Fibroblast of lung (primary cell): ENCODE measurements at regions not wholly inside any gene's neighbourhood (a gene's known extent, or its start where the extent isn't known, plus 50 kb on each side); places are given as distances from the start of the nearest gene placed in this dataset.

Experiments
- DNase-seq, 2 donors: peaks; one replicate each; pipeline versions ENCODE4 v3.0.0 to v3.0.0-alpha.2; 2010; ENCODE audit warnings: low read depth in 2 of 2
- H2AFZ ChIP-seq: 2 replicates; pipeline ENCODE4 v1.5.1; 2012; ENCODE audit warnings: low read length, control low read depth, inconsistent platforms
- H3K27ac ChIP-seq: 2 replicates; pipeline ENCODE4 v1.5.1; 2011; ENCODE audit warnings: low read length, control low read depth; ENCODE audit not compliant: insufficient read depth
- H3K27me3 ChIP-seq: 2 replicates; pipeline ENCODE4 v1.5.1; 2011; ENCODE audit warnings: mild to moderate bottlenecking, low read length; ENCODE audit not compliant: control insufficient read depth, insufficient read depth
- H3K36me3 ChIP-seq: 2 replicates; pipeline ENCODE4 v1.5.1; 2011; ENCODE audit warnings: low read length; ENCODE audit not compliant: control insufficient read depth, insufficient read depth
- H3K4me1 ChIP-seq: 2 replicates; pipeline ENCODE4 v1.5.1; 2011; ENCODE audit warnings: low read length; ENCODE audit not compliant: control insufficient read depth, insufficient read depth; ENCODE audit errors: extremely low read depth
- H3K4me2 ChIP-seq: 2 replicates; pipeline ENCODE4 v1.5.1; 2011; ENCODE audit warnings: low read length, control low read depth; ENCODE audit not compliant: insufficient read depth; ENCODE audit errors: extremely low read depth
- H3K4me3 ChIP-seq, 4 experiments: fragments of 200-600 bp in 1 of 4; sonication (generic) in 1 of 4; replicated peaks in 1 of 4; 2 replicates each; pipeline ENCODE4 v1.5.1; 2011 to 2016; ENCODE audit warnings: low read length in 4 of 4, low read depth in 3 of 4, mild to moderate bottlenecking in 3 of 4, control low read depth in 2 of 4, inconsistent platforms in 1 of 4, mixed read lengths in 1 of 4; ENCODE audit not compliant: insufficient read depth in 1 of 4; ENCODE audit errors: control extremely low read depth in 1 of 4
- H3K79me2 ChIP-seq: 2 replicates; pipeline ENCODE4 v1.5.1; 2012; ENCODE audit warnings: mild to moderate bottlenecking, low read length, inconsistent platforms; ENCODE audit not compliant: control insufficient read depth, insufficient read depth
- H3K9ac ChIP-seq: 2 replicates; pipeline ENCODE4 v1.5.1; 2011; ENCODE audit warnings: mild to moderate bottlenecking, low read length, control low read depth; ENCODE audit not compliant: insufficient read depth
- H3K9me3 ChIP-seq: 2 replicates; pipeline ENCODE4 v1.5.1; 2012; ENCODE audit warnings: low read depth, low read length; ENCODE audit not compliant: control insufficient read depth, insufficient read depth
- H4K20me1 ChIP-seq: 2 replicates; pipeline ENCODE4 v1.5.1; 2011; ENCODE audit warnings: low read length; ENCODE audit not compliant: control insufficient read depth, insufficient read depth; ENCODE audit errors: extremely low read depth
- CTCF ChIP-seq, 2 donors: IDR thresholded peaks in 1 of 2; conservative IDR thresholded peaks in 1 of 2; 1 replicate in 1 of 2; 2 replicates in 1 of 2; pipeline ENCODE4 v1.5.1; 2011 to 2012; ENCODE audit warnings: low read length in 2 of 2, control low read depth in 1 of 2, inconsistent platforms in 1 of 2, low read depth in 1 of 2, mild to moderate bottlenecking in 1 of 2
- EZH2 ChIP-seq: IDR thresholded peaks from 2 replicates; pipeline ENCODE4 v1.5.1; 2012; ENCODE audit warnings: low read length, control low read depth, mild to moderate bottlenecking; ENCODE audit errors: missing control alignments

- H2AFZ ChIP-seq, result no peak overlapping the region
- no peaks in the 10 kb centered on the region for H3K9me3 ChIP-seq
- no peak overlapping the region for H3K4me2 ChIP-seq
- no peaks in the 10 kb centered on the region for H3K27me3 ChIP-seq
- DNase-seq, result no peak
- TF ChIP-seq CTCF (conservative IDR thresholded peaks at IDR 0.05 in 1 of 2, IDR thresholded peaks at IDR 0.05 in 1 of 2; ENCODE audit: low read depth in 1 of 2, low read length in 2 of 2), result no peak
- no peak overlapping the region for H3K4me3 ChIP-seq
- no peak overlapping the region for H3K9ac ChIP-seq
- no peaks in the 10 kb centered on the region for H3K79me2 ChIP-seq
- H3K36me3 ChIP-seq, result no peaks in the 10 kb centered on the region
- H3K27ac ChIP-seq, result no peak overlapping the region
- H4K20me1 ChIP-seq, result no peaks in the 10 kb centered on the region
- peaks cover 4% of the 10 kb centered on the region for H3K4me1 ChIP-seq
Observed at GRCh38 chr7:46230298-46230989, 309.4 kb upstream of the IGFBP3 start.

- DNase-seq, result peak; percentile 45 to 89
- no peak overlapping the region for H3K4me3 ChIP-seq
- peaks cover 4% of the 10 kb centered on the region for H3K27me3 ChIP-seq
- TF ChIP-seq EZH2, result no peak
- no peak for TF ChIP-seq CTCF (conservative IDR thresholded peaks at IDR 0.05 in 1 of 2, IDR thresholded peaks at IDR 0.05 in 1 of 2; ENCODE audit: low read depth in 1 of 2, low read length in 2 of 2)
- H3K9ac ChIP-seq, result no peak overlapping the region
- peaks cover 4% of the 10 kb centered on the region for H3K4me1 ChIP-seq
- no peak overlapping the region for H2AFZ ChIP-seq
- no peak overlapping the region for H3K4me2 ChIP-seq
- no peaks in the 10 kb centered on the region for H3K79me2 ChIP-seq
- no peaks in the 10 kb centered on the region for H4K20me1 ChIP-seq
- no peaks in the 10 kb centered on the region for H3K9me3 ChIP-seq
- H3K36me3 ChIP-seq, result no peaks in the 10 kb centered on the region
- H3K27ac ChIP-seq, result no peak overlapping the region
Observed at GRCh38 chr7:46229409-46229808, 308.3 kb upstream of the IGFBP3 start.

- H3K4me3 ChIP-seq, result no peak overlapping the region
- H3K4me1 ChIP-seq, result peaks cover 4% of the 10 kb centered on the region
- no peak overlapping the region for H2AFZ ChIP-seq
- no peaks in the 10 kb centered on the region for H4K20me1 ChIP-seq
- peaks cover 4% of the 10 kb centered on the region for H3K27me3 ChIP-seq
- no peaks in the 10 kb centered on the region for H3K36me3 ChIP-seq
- H3K9ac ChIP-seq, result no peak overlapping the region
- DNase-seq, result peak in 1 of 2 donors; percentile 1
- no peaks in the 10 kb centered on the region for H3K79me2 ChIP-seq
- H3K9me3 ChIP-seq, result no peaks in the 10 kb centered on the region
- no peak overlapping the region for H3K4me2 ChIP-seq
- no peak overlapping the region for H3K27ac ChIP-seq
- TF ChIP-seq EZH2, result no peak
- TF ChIP-seq CTCF (conservative IDR thresholded peaks at IDR 0.05 in 1 of 2, IDR thresholded peaks at IDR 0.05 in 1 of 2; ENCODE audit: low read depth in 1 of 2, low read length in 2 of 2), result no peak
Observed at GRCh38 chr7:46226860-46227259, 305.8 kb upstream of the IGFBP3 start.
